DND-41 (cell line): ENCODE measurements at regions not wholly inside any gene's neighbourhood (a gene's known extent, or its start where the extent isn't known, plus 50 kb on each side); places are given as distances from the start of the nearest gene placed in this dataset.

Source experiments
- ATAC-seq: fragments of 200-7000 bp; cut with Tn5 transposase; 3 replicates; pipeline ENCODE4 v1.9.1; 2021; ENCODE audit warnings: low read depth; ENCODE audit not compliant: insufficient read depth
- DNase-seq: peaks from one replicate; pipeline ENCODE4 v3.0.0-alpha.2; 2020
- H2AFZ ChIP-seq: 2 replicates; pipeline ENCODE4 v1.6.0; 2012; ENCODE audit warnings: low read depth, low read length
- H3K27ac ChIP-seq: 2 replicates; pipeline ENCODE4 v1.5.1; 2012; ENCODE audit warnings: low read length, inconsistent platforms
- H3K27me3 ChIP-seq: fragments of 200-600 bp; sonication (generic); 2 replicates; pipeline ENCODE4 v1.6.0; 2012; ENCODE audit warnings: low read length, mild to moderate bottlenecking, inconsistent platforms; ENCODE audit not compliant: insufficient read depth, poor library complexity
- H3K36me3 ChIP-seq: 2 replicates; pipeline ENCODE4 v1.5.1; 2012; ENCODE audit warnings: low read length, inconsistent platforms; ENCODE audit not compliant: insufficient read depth
- H3K4me1 ChIP-seq: 2 replicates; pipeline ENCODE4 v1.5.1; 2012; ENCODE audit warnings: mild to moderate bottlenecking, low read length; ENCODE audit not compliant: insufficient read depth
- H3K4me2 ChIP-seq: 2 replicates; pipeline ENCODE4 v1.6.0; 2012; ENCODE audit warnings: mild to moderate bottlenecking, moderate library complexity, low read length, inconsistent platforms; ENCODE audit not compliant: insufficient read depth
- H3K4me3 ChIP-seq, 2 experiments: fragments of 200-600 bp in 1 of 2; shearing (Covaris generic) in 1 of 2; 2 replicates each; pipeline ENCODE4 v1.5.1; 2012 to 2016; ENCODE audit warnings: inconsistent platforms in 2 of 2, low read length in 2 of 2, mild to moderate bottlenecking in 2 of 2, low read depth in 1 of 2, moderate library complexity in 1 of 2
- H3K79me2 ChIP-seq: 2 replicates; pipeline ENCODE4 v1.6.0; 2012; ENCODE audit warnings: low read length, inconsistent platforms; ENCODE audit not compliant: insufficient read depth
- H3K9ac ChIP-seq: 2 replicates; pipeline ENCODE4 v1.6.0; 2012; ENCODE audit warnings: low read depth, mild to moderate bottlenecking, inconsistent platforms, low read length, moderate library complexity
- H3K9me3 ChIP-seq: 2 replicates; pipeline ENCODE4 v1.5.1; 2012; ENCODE audit warnings: low read length, moderate library complexity, mild to moderate bottlenecking, inconsistent platforms; ENCODE audit not compliant: insufficient read depth, severe bottlenecking
- H4K20me1 ChIP-seq: 2 replicates; pipeline ENCODE4 v1.6.0; 2012; ENCODE audit warnings: low read length; ENCODE audit not compliant: insufficient read depth
- CTCF ChIP-seq: IDR thresholded peaks from 2 replicates; pipeline ENCODE4 v1.5.1; 2012; ENCODE audit warnings: borderline replicate concordance, low read length, moderate library complexity, mild to moderate bottlenecking; ENCODE audit not compliant: poor library complexity, severe bottlenecking; ENCODE audit errors: extremely low read depth
- EZH2 ChIP-seq: IDR thresholded peaks from 3 replicates; pipeline ENCODE4 v1.6.1; 2012; ENCODE audit warnings: borderline replicate concordance, low read depth, mild to moderate bottlenecking, moderate library complexity, low read length, inconsistent platforms; ENCODE audit not compliant: severe bottlenecking

GRCh38 chrY:21248591-21248990 lies 262.5 kb upstream of the RBMY1B start:
- Histone ChIP-seq H3K4me2 (no peak overlapping the region), H2AFZ (peak overlapping the region; percentile 16; the same call in 1 of the 2 replicates), H3K79me2 (no peaks in the 10 kb centered on the region), H3K27me3 (no peaks in the 10 kb centered on the region), H3K27ac (no peak overlapping the region), H3K36me3 (no peaks in the 10 kb centered on the region), H3K4me1 (peaks cover 3% of the 10 kb centered on the region; the same call in 1 of the 2 replicates), H3K9me3 (no peaks in the 10 kb centered on the region), H3K9ac (no peak overlapping the region), H4K20me1 (no peaks in the 10 kb centered on the region), H3K4me3 (no peak overlapping the region)
- TF ChIP-seq CTCF = no peak
- no peak for TF ChIP-seq EZH2
- no peak for ATAC-seq
- DNase-seq = no peak

- no peak overlapping the region for H3K4me3 ChIP-seq
- TF ChIP-seq CTCF (no peak), EZH2 (no peak)
- H3K4me2 ChIP-seq = no peak overlapping the region
- no peaks in the 10 kb centered on the region for H3K36me3 ChIP-seq
- DNase-seq (no peak), ATAC-seq (no peak)
- no peak overlapping the region for H3K27ac ChIP-seq
- H2AFZ ChIP-seq = no peak overlapping the region
- peaks cover 3% of the 10 kb centered on the region; the same call in 1 of the 2 replicates for H3K4me1 ChIP-seq
- H3K9ac ChIP-seq = no peak overlapping the region
- no peaks in the 10 kb centered on the region for H4K20me1 ChIP-seq
- no peaks in the 10 kb centered on the region for H3K9me3 ChIP-seq
- no peaks in the 10 kb centered on the region for H3K79me2 ChIP-seq
- H3K27me3 ChIP-seq = no peaks in the 10 kb centered on the region
Observed at GRCh38 chrY:21253455-21254248, 257.5 kb upstream of the RBMY1B start.

- no peak overlapping the region for H3K27ac ChIP-seq
Observed at GRCh38 chrY:21254476-21254875, 256.7 kb upstream of the RBMY1B start.

More at GRCh38 chrY:21254476-21254875, 256.7 kb upstream of the RBMY1B start:
- no peak for TF ChIP-seq CTCF
- no peak for TF ChIP-seq EZH2
- Histone ChIP-seq H3K9me3 (no peaks in the 10 kb centered on the region), H4K20me1 (no peaks in the 10 kb centered on the region), H3K4me2 (no peak overlapping the region), H2AFZ (no peak overlapping the region), H3K79me2 (no peaks in the 10 kb centered on the region), H3K27me3 (no peaks in the 10 kb centered on the region), H3K36me3 (no peaks in the 10 kb centered on the region), H3K9ac (no peak overlapping the region), H3K4me1 (peaks cover 3% of the 10 kb centered on the region; the same call in 1 of the 2 replicates), H3K4me3 (no peak overlapping the region)
- DNase-seq (no peak), ATAC-seq (no peak)
